Activated CD4-positive, alpha-beta memory T cell treated with anti-CD3 and anti-CD28 coated beads for 36 hours (primary cell): ENCODE measurements at regions not wholly inside any gene's neighbourhood (a gene's known extent, or its start where the extent isn't known, plus 50 kb on each side); places are given as distances from the start of the nearest gene placed in this dataset.

Experiments used
- CTCF ChIA-PET: fragments of 350-600 bp; sonication (Branson Sonifier 250); formaldehyde crosslinking; loops from one replicate; lab custom pipeline; 2021; ENCODE audit warnings: antibody characterized with exemption, inconsistent platforms; lab: Charles Lee
- POLR2A ChIA-PET: fragments of 350-600 bp; sonication (Branson Sonifier 250); formaldehyde crosslinking; loops from one replicate; lab custom pipeline; 2021; ENCODE audit warnings: antibody characterized with exemption; lab: Charles Lee
- DNase-seq: peaks from one replicate; pipeline ENCODE4 v3.0.0-alpha.2; 2020
- H3K27ac Mint-ChIP-seq: one replicate; pipeline ENCODE4 v1.8.0; 2021; ENCODE audit warnings: mixed read lengths
- H3K27me3 Mint-ChIP-seq: one replicate; pipeline ENCODE4 v1.8.0; 2021; ENCODE audit warnings: mixed read lengths
- H3K36me3 Mint-ChIP-seq: one replicate; pipeline ENCODE4 v1.8.0; 2021; ENCODE audit warnings: mixed read lengths
- H3K4me1 Mint-ChIP-seq: one replicate; pipeline ENCODE4 v1.8.0; 2021; ENCODE audit warnings: low read depth, mixed read lengths
- H3K4me3 Mint-ChIP-seq: one replicate; pipeline ENCODE4 v1.8.0; 2021; ENCODE audit warnings: mild to moderate bottlenecking, mixed read lengths
- H3K9me3 Mint-ChIP-seq: one replicate; pipeline ENCODE4 v1.8.0; 2021; ENCODE audit warnings: mixed read lengths
- intact Hi-C: fragments of 100-400 bp; cut with micrococcal nuclease; formaldehyde crosslinking; loops from one replicate; pipeline ENCODE4 v1.15.1; 2023

GRCh38 chr16:79809376-79809775 is 208.8 kb upstream of the MAF start:
- ChIA-PET CTCF (no interaction called here), POLR2A (no interaction called here)
- H3K4me1 Mint-ChIP-seq: no peaks in the 10 kb centered on the region
- no peaks in the 10 kb centered on the region for H3K9me3 Mint-ChIP-seq
- H3K27ac Mint-ChIP-seq: no peak overlapping the region
- peaks cover 32% of the 10 kb centered on the region for H3K27me3 Mint-ChIP-seq
- no peak overlapping the region for H3K4me3 Mint-ChIP-seq
- DNase-seq: no peak
- no peaks in the 10 kb centered on the region for H3K36me3 Mint-ChIP-seq
- intact Hi-C loops: no loop called here

DNA sequence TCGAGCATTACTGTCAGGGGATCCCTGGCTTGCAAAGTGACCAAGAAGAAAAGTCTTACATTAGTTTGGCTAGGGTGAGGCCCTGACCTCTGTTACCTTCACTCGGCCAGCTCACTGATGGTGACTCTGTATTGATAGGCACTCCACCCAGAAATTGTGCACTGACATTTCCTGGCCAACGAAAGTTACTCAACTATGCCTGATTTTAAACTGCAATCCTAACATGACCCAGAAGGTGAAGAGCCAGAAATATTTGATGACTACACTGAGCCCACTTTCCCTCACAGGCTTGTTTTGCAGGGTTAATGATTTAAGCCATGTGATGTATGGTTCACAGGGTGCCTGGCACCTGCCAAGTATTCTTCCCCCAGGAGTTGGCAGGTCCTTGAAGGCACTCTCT is 208.2 kb upstream of the MAF start:
- no peaks in the 10 kb centered on the region for H3K36me3 Mint-ChIP-seq
- no peak overlapping the region for H3K27ac Mint-ChIP-seq
- no peak for DNase-seq
- H3K4me3 Mint-ChIP-seq: no peak overlapping the region
- POLR2A ChIA-PET: no interaction called here
- CTCF ChIA-PET: no interaction called here
- no peaks in the 10 kb centered on the region for H3K4me1 Mint-ChIP-seq
- H3K27me3 Mint-ChIP-seq: peaks cover 29% of the 10 kb centered on the region
- H3K9me3 Mint-ChIP-seq: no peaks in the 10 kb centered on the region
- intact Hi-C loops: no loop called here

DNA sequence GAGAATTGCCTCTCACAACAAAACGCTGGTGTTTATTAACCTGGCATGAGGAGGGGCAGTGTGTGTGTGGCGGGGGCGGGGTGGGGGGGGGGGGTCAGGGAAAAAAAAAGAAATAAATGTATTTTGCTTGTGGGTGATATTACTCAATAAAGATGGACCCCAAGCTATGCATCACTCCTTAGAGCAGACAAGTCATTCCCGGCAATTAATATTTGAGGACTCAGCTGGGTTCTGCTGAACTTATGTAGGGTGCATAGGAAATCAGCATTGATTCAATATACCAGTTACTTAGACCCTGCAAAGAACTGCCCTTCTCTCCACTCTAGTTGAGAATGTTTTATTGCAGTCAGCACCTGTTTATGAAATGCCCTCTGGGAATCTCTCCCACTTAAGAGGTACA is 206.2 kb upstream of the MAF start:
- ChIA-PET POLR2A (no interaction called here), CTCF (no interaction called here)
- Mint-ChIP-seq H3K9me3 (no peaks in the 10 kb centered on the region), H3K27me3 (peaks cover 23% of the 10 kb centered on the region), H3K4me1 (no peaks in the 10 kb centered on the region), H3K27ac (no peak overlapping the region), H3K4me3 (no peak overlapping the region), H3K36me3 (no peaks in the 10 kb centered on the region)
- intact Hi-C loops: no loop called here
- DNase-seq: no peak

- Mint-ChIP-seq H3K27ac (no peak overlapping the region), H3K27me3 (peaks cover 22% of the 10 kb centered on the region), H3K36me3 (no peaks in the 10 kb centered on the region), H3K9me3 (no peaks in the 10 kb centered on the region), H3K4me3 (no peak overlapping the region), H3K4me1 (no peaks in the 10 kb centered on the region)
- DNase-seq: no peak
- CTCF ChIA-PET: no interaction called here
- intact Hi-C loops: no loop called here
- POLR2A ChIA-PET: no interaction called here
Observed at GRCh38 chr16:79805621-79806020, 205.1 kb upstream of the MAF start.

DNA sequence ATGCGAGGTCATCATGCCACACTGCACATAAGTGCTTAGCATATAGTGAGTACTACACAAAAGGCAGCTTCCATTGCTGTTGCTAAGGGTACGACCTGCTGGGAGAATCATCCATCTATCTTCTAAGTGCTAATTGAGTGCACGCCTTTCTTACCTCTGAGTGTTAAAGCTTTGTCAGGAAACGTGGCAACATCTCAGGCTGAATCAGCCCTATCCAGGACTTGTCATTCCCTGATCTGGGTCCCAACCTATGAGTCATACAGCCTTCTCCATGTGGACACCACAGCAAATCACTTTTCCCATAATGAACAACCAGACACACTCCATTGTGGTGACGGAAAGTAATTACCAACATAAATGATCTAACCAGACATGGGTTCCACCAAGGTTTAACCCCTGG is 201.1 kb upstream of the MAF start:
- ChIA-PET POLR2A (interaction anchor here (1.6 kb wide), 1 partner anchor 246 kb away, joined by 3 read pairs; no protein-coding TSS in a partner anchor), CTCF (no interaction called here)
- no peak overlapping the region for H3K27ac Mint-ChIP-seq
- intact Hi-C loops: no loop called here
- H3K4me3 Mint-ChIP-seq: no peak overlapping the region
- no peaks in the 10 kb centered on the region for H3K4me1 Mint-ChIP-seq
- no peaks in the 10 kb centered on the region for H3K9me3 Mint-ChIP-seq
- H3K27me3 Mint-ChIP-seq: peaks cover 13% of the 10 kb centered on the region
- no peak for DNase-seq
- no peaks in the 10 kb centered on the region for H3K36me3 Mint-ChIP-seq

- no peak overlapping the region for H3K4me3 Mint-ChIP-seq
- POLR2A ChIA-PET: no interaction called here
- no peaks in the 10 kb centered on the region for H3K36me3 Mint-ChIP-seq
- H3K27ac Mint-ChIP-seq: no peak overlapping the region
- no peak for DNase-seq
- H3K9me3 Mint-ChIP-seq: no peaks in the 10 kb centered on the region
- peaks cover 4% of the 10 kb centered on the region for H3K27me3 Mint-ChIP-seq
- intact Hi-C loops: no loop called here
- CTCF ChIA-PET: no interaction called here
- no peaks in the 10 kb centered on the region for H3K4me1 Mint-ChIP-seq
Observed at GRCh38 chr16:79800016-79800608, 199.6 kb upstream of the MAF start.

GRCh38 chr16:79798416-79799053 is 198.0 kb upstream of the MAF start:
- ChIA-PET POLR2A (no interaction called here), CTCF (no interaction called here)
- H3K27ac Mint-ChIP-seq: no peak overlapping the region
- no peak for DNase-seq
- intact Hi-C loops: no loop called here
- H3K36me3 Mint-ChIP-seq: no peaks in the 10 kb centered on the region
- H3K9me3 Mint-ChIP-seq: no peaks in the 10 kb centered on the region
- peaks cover 2% of the 10 kb centered on the region for H3K27me3 Mint-ChIP-seq
- no peak overlapping the region for H3K4me3 Mint-ChIP-seq
- no peaks in the 10 kb centered on the region for H3K4me1 Mint-ChIP-seq

GRCh38 chr16:79797486-79797885 is 196.9 kb upstream of the MAF start:
- H3K4me3 Mint-ChIP-seq: no peak overlapping the region
- peaks cover 2% of the 10 kb centered on the region for H3K27me3 Mint-ChIP-seq
- no peaks in the 10 kb centered on the region for H3K9me3 Mint-ChIP-seq
- H3K36me3 Mint-ChIP-seq: no peaks in the 10 kb centered on the region
- ChIA-PET POLR2A (no interaction called here), CTCF (no interaction called here)
- intact Hi-C loops: no loop called here
- H3K4me1 Mint-ChIP-seq: no peaks in the 10 kb centered on the region
- DNase-seq: no peak
- no peak overlapping the region for H3K27ac Mint-ChIP-seq

DNA sequence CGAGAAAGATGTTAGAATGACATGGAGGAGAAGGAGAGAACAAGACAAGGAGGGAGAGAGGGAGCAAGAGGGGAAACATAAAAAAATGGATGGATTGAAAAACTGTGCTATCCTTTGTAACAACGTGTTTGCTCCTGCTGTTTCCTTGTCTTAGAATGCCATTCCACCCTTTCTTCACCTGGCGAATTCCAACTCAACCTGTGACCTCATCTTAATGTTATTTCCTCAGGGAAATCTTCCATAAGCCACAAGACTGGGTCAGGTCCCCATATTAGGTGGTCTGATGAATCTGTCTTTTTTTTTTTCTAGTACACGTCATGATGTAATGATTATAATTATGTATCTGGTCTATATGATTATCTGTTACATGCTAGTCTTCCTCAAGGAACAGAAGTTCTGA is 195.0 kb upstream of the MAF start:
- H3K36me3 Mint-ChIP-seq: no peaks in the 10 kb centered on the region
- H3K27me3 Mint-ChIP-seq: no peaks in the 10 kb centered on the region
- H3K4me3 Mint-ChIP-seq: no peak overlapping the region
- DNase-seq: no peak
- H3K9me3 Mint-ChIP-seq: no peaks in the 10 kb centered on the region
- ChIA-PET CTCF (no interaction called here), POLR2A (no interaction called here)
- no peaks in the 10 kb centered on the region for H3K4me1 Mint-ChIP-seq
- intact Hi-C loops: no loop called here
- H3K27ac Mint-ChIP-seq: no peak overlapping the region

GRCh38 chr16:79794941-79795340 is 194.4 kb upstream of the MAF start:
- intact Hi-C loops: no loop called here
- ChIA-PET CTCF (no interaction called here), POLR2A (no interaction called here)
- Mint-ChIP-seq H3K27ac (no peak overlapping the region), H3K9me3 (no peaks in the 10 kb centered on the region), H3K4me1 (no peaks in the 10 kb centered on the region), H3K36me3 (no peaks in the 10 kb centered on the region), H3K27me3 (no peaks in the 10 kb centered on the region), H3K4me3 (no peak overlapping the region)
- DNase-seq: no peak

DNA sequence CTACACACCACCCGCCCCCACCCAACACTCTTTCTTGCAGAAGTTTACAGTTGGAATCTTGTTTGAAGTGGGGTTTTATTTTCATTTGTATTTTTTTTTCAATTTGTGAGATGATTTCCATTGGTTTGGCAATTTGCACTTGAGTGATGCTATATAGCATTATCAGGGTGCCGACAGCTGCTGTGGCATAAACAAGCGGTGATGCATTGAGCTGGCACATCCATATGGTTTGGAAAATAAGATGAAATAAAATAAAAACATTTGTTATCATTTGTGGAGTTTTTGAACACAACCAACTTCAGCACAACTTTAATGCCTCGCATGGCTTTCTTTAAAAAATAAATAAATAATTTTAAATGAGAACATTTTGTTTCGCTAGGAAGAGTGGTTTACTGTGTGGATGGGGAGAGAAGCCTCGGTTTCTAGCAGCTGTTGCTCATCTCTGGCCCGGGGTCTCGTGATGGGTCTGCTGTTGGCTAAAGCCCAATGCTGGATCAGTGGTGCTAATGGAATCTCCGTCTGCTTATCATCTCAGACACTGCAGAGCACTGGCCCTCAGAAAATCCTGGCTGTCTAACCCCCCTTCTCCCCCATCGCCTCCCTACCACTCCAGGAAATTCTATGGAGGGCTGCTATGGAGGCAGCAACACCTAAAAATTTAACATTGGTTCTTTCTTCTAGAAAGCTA is 192.3 kb upstream of the MAF start:
- ChIA-PET CTCF (no interaction called here), POLR2A (no interaction called here)
- no peak for DNase-seq
- H3K36me3 Mint-ChIP-seq: no peaks in the 10 kb centered on the region
- intact Hi-C loops: no loop called here
- H3K27ac Mint-ChIP-seq: no peak overlapping the region
- no peaks in the 10 kb centered on the region for H3K9me3 Mint-ChIP-seq
- H3K4me3 Mint-ChIP-seq: no peak overlapping the region
- peaks cover 4% of the 10 kb centered on the region for H3K27me3 Mint-ChIP-seq
- H3K4me1 Mint-ChIP-seq: no peaks in the 10 kb centered on the region

- intact Hi-C loops: no loop called here
- POLR2A ChIA-PET: no interaction called here
- H3K4me3 Mint-ChIP-seq: no peak overlapping the region
- CTCF ChIA-PET: no interaction called here
- H3K4me1 Mint-ChIP-seq: no peaks in the 10 kb centered on the region
- H3K36me3 Mint-ChIP-seq: no peaks in the 10 kb centered on the region
- H3K27ac Mint-ChIP-seq: no peak overlapping the region
- H3K9me3 Mint-ChIP-seq: no peaks in the 10 kb centered on the region
- H3K27me3 Mint-ChIP-seq: peaks cover 4% of the 10 kb centered on the region
- no peak for DNase-seq
Observed at GRCh38 chr16:79792076-79792475, 191.5 kb upstream of the MAF start.

DNA sequence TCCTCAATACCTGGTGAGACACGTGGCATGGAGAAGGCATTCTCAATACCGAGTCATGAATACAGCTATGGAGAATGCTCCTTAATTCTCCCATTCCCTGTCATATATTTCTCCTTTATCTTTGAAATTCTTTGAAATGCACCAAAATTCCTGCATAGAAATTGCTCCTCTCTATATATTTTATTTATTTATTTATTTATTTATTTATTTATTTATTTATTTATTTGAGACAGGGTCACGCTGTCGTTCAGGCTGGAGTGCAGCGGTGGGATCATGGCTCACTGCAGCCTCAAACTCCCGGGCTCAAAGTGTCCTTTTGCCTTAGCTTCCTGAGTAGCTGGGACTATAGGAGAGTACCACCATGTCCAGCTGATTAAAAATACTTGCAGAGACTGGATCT is 190.3 kb upstream of the MAF start:
- Mint-ChIP-seq H3K27me3 (peaks cover 4% of the 10 kb centered on the region), H3K27ac (no peak overlapping the region), H3K36me3 (no peaks in the 10 kb centered on the region), H3K4me1 (no peaks in the 10 kb centered on the region), H3K9me3 (no peaks in the 10 kb centered on the region), H3K4me3 (no peak overlapping the region)
- no peak for DNase-seq
- intact Hi-C loops: no loop called here
- POLR2A ChIA-PET: interaction anchor here (0.7 kb wide), 1 partner anchor 36 kb away, joined by 3 read pairs; no protein-coding TSS in a partner anchor
- CTCF ChIA-PET: no interaction called here
